Testis (tissue), 2 donors: ENCODE measurements at regions not wholly inside any gene's neighbourhood (a gene's known extent, or its start where the extent isn't known, plus 50 kb on each side); places are given as distances from the start of the nearest gene placed in this dataset.

Experiments used
- CTCF ChIP-seq, 3 experiments: fragments of 450-650 bp in 2 of 3; fragments of 200-600 bp in 1 of 3; sonication (generic) in 1 of 3; IDR thresholded peaks; one replicate each; pipeline ENCODE4 v1.5.1; 2016 to 2019; ENCODE audit warnings: antibody characterized with exemption in 3 of 3, mild to moderate bottlenecking in 2 of 3, moderate library complexity in 1 of 3
- POLR2A ChIP-seq: fragments of 450-650 bp; IDR thresholded peaks from one replicate; pipeline ENCODE4 v1.6.1; 2017; ENCODE audit warnings: antibody characterized with exemption, mild to moderate bottlenecking, moderate library complexity

- TF ChIP-seq CTCF (IDR thresholded peaks at IDR 0.05) (peak in 1 of 3 experiments; percentile 46), POLR2A (no peak)
Observed at GRCh38 chr11:131246663-131247062, 123.8 kb upstream of the NTM start.
